CD14-positive monocyte (primary cell): ENCODE measurements at regions not wholly inside any gene's neighbourhood (a gene's known extent, or its start where the extent isn't known, plus 50 kb on each side); places are given as distances from the start of the nearest gene placed in this dataset.

Experiments used
- DNase-seq, 3 donors: peaks; one replicate each; pipeline ENCODE4 v3.0.0-alpha.2; 2011 to 2022
- H2AFZ ChIP-seq: 2 replicates; pipeline ENCODE4 v1.6.0; 2012; ENCODE audit warnings: mild to moderate bottlenecking, low read depth, low read length, inconsistent platforms; ENCODE audit not compliant: insufficient read depth, poor library complexity, severe bottlenecking
- H3K27ac ChIP-seq, 2 donors: 1 replicate in 1 of 2; 2 replicates in 1 of 2; pipeline ENCODE4 v1.5.1; 2012 to 2013; ENCODE audit warnings: low read length in 2 of 2, control low read depth in 1 of 2, inconsistent platforms in 1 of 2, low read depth in 1 of 2, mild to moderate bottlenecking in 1 of 2
- H3K27me3 ChIP-seq, 2 donors: one replicate each; pipeline versions ENCODE4 v1.6.0 to v1.6.1; 2011 to 2013; ENCODE audit warnings: low read length in 2 of 2; ENCODE audit not compliant: control insufficient read depth in 2 of 2, insufficient read depth in 2 of 2
- H3K36me3 ChIP-seq, 2 donors: replicated peaks in 1 of 2; 1 replicate in 1 of 2; 2 replicates in 1 of 2; pipeline versions ENCODE4 v1.5.1 to v1.6.1; 2012 to 2013; ENCODE audit warnings: low read length in 2 of 2, control low read depth in 1 of 2, inconsistent platforms in 1 of 2, mild to moderate bottlenecking in 1 of 2; ENCODE audit not compliant: insufficient read depth in 2 of 2, control insufficient read depth in 1 of 2
- H3K4me1 ChIP-seq, 2 donors: 1 replicate in 1 of 2; 2 replicates in 1 of 2; pipeline versions ENCODE4 v1.5.1 to v1.6.1; 2012 to 2013; ENCODE audit warnings: low read length in 2 of 2, control low read depth in 1 of 2, inconsistent platforms in 1 of 2, mild to moderate bottlenecking in 1 of 2, moderate library complexity in 1 of 2; ENCODE audit not compliant: insufficient read depth in 2 of 2, control insufficient read depth in 1 of 2
- H3K4me2 ChIP-seq: replicated peaks from 2 replicates; pipeline ENCODE3; 2012; ENCODE audit warnings: low read length, moderate library complexity, mild to moderate bottlenecking; ENCODE audit not compliant: poor library complexity, severe bottlenecking; ENCODE audit errors: extremely low read depth
- H3K4me3 ChIP-seq, 3 experiments: fragments of 200-600 bp in 1 of 3; sonication (generic) in 1 of 3; replicated peaks in 1 of 3; 1 replicate in 2 of 3; 2 replicates in 1 of 3; pipeline ENCODE4 v1.5.1; 2011 to 2013; ENCODE audit warnings: low read length in 3 of 3, mild to moderate bottlenecking in 3 of 3, control low read depth in 2 of 3, low read depth in 2 of 3, inconsistent platforms in 1 of 3, moderate library complexity in 1 of 3
- H3K79me2 ChIP-seq: 2 replicates; pipeline ENCODE4 v1.6.0; 2012; ENCODE audit warnings: mild to moderate bottlenecking, control low read depth, inconsistent platforms, low read length, moderate library complexity; ENCODE audit not compliant: insufficient read depth
- H3K9ac ChIP-seq: 2 replicates; pipeline ENCODE4 v1.6.0; 2017; ENCODE audit warnings: low read length, mild to moderate bottlenecking; ENCODE audit not compliant: insufficient read depth, poor library complexity, severe bottlenecking
- H3K9me3 ChIP-seq, 2 donors: replicated peaks in 1 of 2; 1 replicate in 1 of 2; 2 replicates in 1 of 2; pipeline versions ENCODE4 v1.5.1 to v1.6.1; 2012 to 2013; ENCODE audit warnings: low read length in 2 of 2, control low read depth in 1 of 2; ENCODE audit not compliant: control insufficient read depth in 1 of 2, insufficient read depth in 1 of 2
- H4K20me1 ChIP-seq: 2 replicates; pipeline ENCODE4 v1.6.0; 2012; ENCODE audit warnings: mild to moderate bottlenecking, low read length, control low read depth, moderate library complexity; ENCODE audit not compliant: insufficient read depth
- H3K27ac Mint-ChIP-seq, 7 donors: one replicate each; pipeline ENCODE4 v1.8.0; 2020; ENCODE audit warnings: mild to moderate bottlenecking in 7 of 7, mixed read lengths in 7 of 7, moderate library complexity in 6 of 7, inconsistent platforms in 2 of 7
- H3K27me3 Mint-ChIP-seq, 3 donors: one replicate each; pipeline ENCODE4 v1.8.0; 2021 to 2022; ENCODE audit warnings: low read depth in 3 of 3, mild to moderate bottlenecking in 3 of 3, mixed read lengths in 3 of 3, moderate library complexity in 3 of 3, inconsistent platforms in 1 of 3
- H3K36me3 Mint-ChIP-seq, 2 donors: one replicate each; pipeline ENCODE4 v1.8.0; 2020; ENCODE audit warnings: mixed read lengths in 2 of 2, inconsistent platforms in 1 of 2, mild to moderate bottlenecking in 1 of 2
- H3K4me1 Mint-ChIP-seq: one replicate; pipeline ENCODE4 v1.8.0; 2020; ENCODE audit warnings: mild to moderate bottlenecking, mixed read lengths
- H3K4me3 Mint-ChIP-seq, 2 donors: one replicate each; pipeline ENCODE4 v1.8.0; 2020; ENCODE audit warnings: mild to moderate bottlenecking in 2 of 2, mixed read lengths in 2 of 2, moderate library complexity in 1 of 2
- H3K9me3 Mint-ChIP-seq, 7 donors: one replicate each; pipeline ENCODE4 v1.8.0; 2020 to 2022; ENCODE audit warnings: mixed read lengths in 7 of 7, mild to moderate bottlenecking in 6 of 7, moderate library complexity in 6 of 7, inconsistent platforms in 2 of 7
- CTCF ChIP-seq: fragments of 200-600 bp; IDR thresholded peaks from one replicate; pipeline ENCODE4 v1.8.0; 2022; ENCODE audit warnings: antibody characterized with exemption, mild to moderate bottlenecking
- WGBS: methylation state at CpG from one replicate; pipeline ENCODE4 v1.1.5; 2013; ENCODE audit warnings: missing lambda C conversion rate; ENCODE audit not compliant: insufficient coverage; 5-methylcytosine and 5-hydroxymethylcytosine counted together
- intact Hi-C, 2 donors: fragments of 100-400 bp; cut with micrococcal nuclease; formaldehyde crosslinking; loops; one replicate each; pipeline versions ENCODE4 v1.15.0 to v1.15.1; 2023

- no peaks in the 10 kb centered on the region for H3K9me3 Mint-ChIP-seq
- H3K36me3 Mint-ChIP-seq = peaks cover 2 to 5% of the 10 kb centered on the region in 2 donors
- Histone ChIP-seq H3K4me2 (no peak overlapping the region), H3K4me3 (no peak overlapping the region), H3K27ac (no peak overlapping the region), H2AFZ (no peak overlapping the region), H3K9ac (no peak overlapping the region), H3K36me3 (no peaks in the 10 kb centered on the region), H3K9me3 (no peaks in the 10 kb centered on the region), H3K4me1 (peaks cover 22 to 34% of the 10 kb centered on the region in 2 donors), H3K79me2 (peaks cover 70% of the 10 kb centered on the region), H3K27me3 (no peaks in the 10 kb centered on the region), H4K20me1 (no peaks in the 10 kb centered on the region)
- H3K27ac Mint-ChIP-seq = peak overlapping the region in 1 of 7 donors; percentile 62
- TF ChIP-seq CTCF = no peak
- DNase-seq = no peak
- peaks cover 44% of the 10 kb centered on the region for H3K4me1 Mint-ChIP-seq
- WGBS = 100% methylated on average over 1 of the region's 3 CpGs
- no peak overlapping the region for H3K4me3 Mint-ChIP-seq
- peaks cover 0 to 1% (median under 1%) of the 10 kb centered on the region in 3 donors for H3K27me3 Mint-ChIP-seq
- intact Hi-C loops = no loop called here
Observed at GRCh38 chr9:110142253-110142652, 65.7 kb downstream of the C9orf152 start.

GRCh38 chr9:110142868-110143481, 65.0 kb downstream of the C9orf152 start:
- WGBS = 57% methylated on average over 3 of the region's 3 CpGs
- H3K9ac ChIP-seq = no peak overlapping the region
- H3K27me3 Mint-ChIP-seq = peaks cover 0 to 1% (median 0%) of the 10 kb centered on the region in 3 donors
- no peaks in the 10 kb centered on the region for H3K9me3 Mint-ChIP-seq
- DNase-seq = no peak
- H3K9me3 ChIP-seq = no peaks in the 10 kb centered on the region
- H3K27ac Mint-ChIP-seq = peak overlapping the region in 3 of 7 donors; percentile 65 to 83 (median 66)
- H3K27ac ChIP-seq = peak overlapping the region in 1 of 2 donors; percentile 51
- H3K27me3 ChIP-seq = no peaks in the 10 kb centered on the region
- no peaks in the 10 kb centered on the region for H3K36me3 ChIP-seq
- peak overlapping the region in 1 of 3 experiments; percentile 9 for H3K4me3 ChIP-seq
- TF ChIP-seq CTCF = no peak
- H4K20me1 ChIP-seq = no peaks in the 10 kb centered on the region
- H3K79me2 ChIP-seq = peaks cover 74% of the 10 kb centered on the region
- H3K4me3 Mint-ChIP-seq = peak overlapping the region; percentile 24 to 37
- H3K4me2 ChIP-seq = peak overlapping the region; percentile 21
- intact Hi-C loops = no loop called here
- peak overlapping the region; percentile 10 for H2AFZ ChIP-seq
- H3K36me3 Mint-ChIP-seq = peaks cover 0 to 3% of the 10 kb centered on the region in 2 donors
- peaks cover 24 to 41% of the 10 kb centered on the region in 2 donors for H3K4me1 ChIP-seq
- peaks cover 45% of the 10 kb centered on the region for H3K4me1 Mint-ChIP-seq
